Uterus (tissue), 3 donors: ENCODE measurements at regions not wholly inside any gene's neighbourhood (a gene's known extent, or its start where the extent isn't known, plus 50 kb on each side); places are given as distances from the start of the nearest gene placed in this dataset.

Experiments
- DNase-seq, 2 donors: peaks; one replicate each; pipeline ENCODE4 v3.0.0-alpha.2; 2019 to 2020
- H3K27ac ChIP-seq, 2 donors: fragments of 200-600 bp; sonication (generic); 1 replicate in 1 of 2; 2 replicates in 1 of 2; pipeline ENCODE4 v1.5.1; 2016 to 2018
- H3K27me3 ChIP-seq, 2 donors: fragments of 200-600 bp; sonication (generic); one replicate each; pipeline ENCODE4 v1.5.1; 2018 to 2019; ENCODE audit warnings: control low read depth in 1 of 2
- H3K36me3 ChIP-seq, 2 donors: fragments of 200-600 bp; sonication (generic); one replicate each; pipeline ENCODE4 v1.5.1; 2019; ENCODE audit warnings: control low read depth in 1 of 2
- H3K4me1 ChIP-seq, 2 donors: fragments of 200-600 bp; sonication (generic); one replicate each; pipeline ENCODE4 v1.5.1; 2018 to 2019; ENCODE audit warnings: control low read depth in 1 of 2
- H3K4me3 ChIP-seq, 2 donors: fragments of 200-600 bp; sonication (generic); 1 replicate in 1 of 2; 2 replicates in 1 of 2; pipeline ENCODE4 v1.5.1; 2018 to 2019; ENCODE audit warnings: mild to moderate bottlenecking in 1 of 2
- H3K9me3 ChIP-seq, 2 donors: fragments of 200-600 bp; sonication (generic); one replicate each; pipeline ENCODE4 v1.5.1; 2019; ENCODE audit warnings: control low read depth in 1 of 2
- CTCF ChIP-seq, 4 experiments: fragments of 200-600 bp in 2 of 4; fragments of 450-650 bp in 2 of 4; sonication (generic) in 2 of 4; IDR thresholded peaks; one replicate each; pipeline ENCODE4 v1.5.1; 2016 to 2019; ENCODE audit warnings: antibody characterized with exemption in 4 of 4, mild to moderate bottlenecking in 2 of 4, moderate library complexity in 1 of 4
- POLR2A ChIP-seq, 2 donors: fragments of 450-650 bp; IDR thresholded peaks; one replicate each; pipeline ENCODE4 v1.6.1; 2016; ENCODE audit warnings: antibody characterized with exemption in 2 of 2, mild to moderate bottlenecking in 1 of 2, moderate library complexity in 1 of 2
- intact Hi-C: fragments of 100-400 bp; cut with DNase I; formaldehyde crosslinking; loops from one replicate; pipeline ENCODE4 v1.15.1; 2023; ENCODE audit warnings: low total_unique reads
- donor health status: DM: yes; HTN: yes; CAD: no.

- no peaks in the 10 kb centered on the region for H3K4me1 ChIP-seq
- no peaks in the 10 kb centered on the region for H3K36me3 ChIP-seq
- intact Hi-C loops: no loop called here
- H3K27ac ChIP-seq: no peak overlapping the region
- TF ChIP-seq CTCF (IDR thresholded peaks at IDR 0.05) (no peak), POLR2A (IDR thresholded peaks at IDR 0.05) (no peak)
- peaks cover 0 to 26% of the 10 kb centered on the region in 2 donors for H3K9me3 ChIP-seq
- H3K4me3 ChIP-seq: no peak overlapping the region
- no peak for DNase-seq
- no peaks in the 10 kb centered on the region for H3K27me3 ChIP-seq
Observed at GRCh38 chr19:27762933-27763332, 1450.0 kb downstream of the UQCRFS1 start.

- Histone ChIP-seq H3K27me3 (no peaks in the 10 kb centered on the region), H3K27ac (no peak overlapping the region), H3K36me3 (no peaks in the 10 kb centered on the region), H3K4me1 (no peaks in the 10 kb centered on the region), H3K9me3 (peaks cover 0 to 17% of the 10 kb centered on the region in 2 donors), H3K4me3 (no peak overlapping the region)
- intact Hi-C loops: no loop called here
- no peak for TF ChIP-seq POLR2A (IDR thresholded peaks at IDR 0.05)
- TF ChIP-seq CTCF (IDR thresholded peaks at IDR 0.05): no peak
- DNase-seq: no peak
Observed at GRCh38 chr19:27759896-27760295, 1453.1 kb downstream of the UQCRFS1 start.

GRCh38 chr19:27758626-27759505, 1454.1 kb downstream of the UQCRFS1 start:
- no peak for TF ChIP-seq CTCF (IDR thresholded peaks at IDR 0.05)
- TF ChIP-seq POLR2A (IDR thresholded peaks at IDR 0.05): no peak
- Histone ChIP-seq H3K4me3 (no peak overlapping the region), H3K9me3 (peaks cover 0 to 7% of the 10 kb centered on the region in 2 donors), H3K27ac (no peak overlapping the region), H3K36me3 (no peaks in the 10 kb centered on the region), H3K4me1 (no peaks in the 10 kb centered on the region), H3K27me3 (no peaks in the 10 kb centered on the region)
- intact Hi-C loops: no loop called here
- no peak for DNase-seq

GRCh38 chr19:27754700-27755099, 1458.3 kb downstream of the UQCRFS1 start:
- Histone ChIP-seq H3K27ac (no peak overlapping the region), H3K9me3 (no peaks in the 10 kb centered on the region), H3K36me3 (no peaks in the 10 kb centered on the region), H3K27me3 (no peaks in the 10 kb centered on the region), H3K4me1 (no peaks in the 10 kb centered on the region), H3K4me3 (no peak overlapping the region)
- intact Hi-C loops: no loop called here
- no peak for DNase-seq
- TF ChIP-seq POLR2A (IDR thresholded peaks at IDR 0.05) (no peak), CTCF (IDR thresholded peaks at IDR 0.05) (no peak)

GRCh38 chr19:27753622-27754021, 1459.3 kb downstream of the UQCRFS1 start:
- no peaks in the 10 kb centered on the region for H3K27me3 ChIP-seq
- H3K27ac ChIP-seq: no peak overlapping the region
- TF ChIP-seq POLR2A (IDR thresholded peaks at IDR 0.05) (no peak), CTCF (IDR thresholded peaks at IDR 0.05) (no peak)
- no peak overlapping the region for H3K4me3 ChIP-seq
- no peak for DNase-seq
- intact Hi-C loops: no loop called here
- H3K36me3 ChIP-seq: no peaks in the 10 kb centered on the region
- H3K4me1 ChIP-seq: no peaks in the 10 kb centered on the region
- H3K9me3 ChIP-seq: no peaks in the 10 kb centered on the region
